ENCODE measurements at regions not wholly inside any gene's neighbourhood (a gene's known extent, or its start where the extent isn't known, plus 50 kb on each side); places are given as distances from the start of the nearest gene placed in this dataset.

GRCh38 chr17:6290488-6291196, 144.3 kb downstream of the AIPL1 start:
- Histone ChIP-seq H3K4me1 (ENCODE audit: control insufficient read depth, insufficient read depth, low read length) (no peaks in the 10 kb centered on the region), H3K9ac (ENCODE audit: low read depth, low read length) (no peak overlapping the region), H3K27me3 (ENCODE audit: control insufficient read depth, insufficient read depth, low read length) (peaks cover 7% of the 10 kb centered on the region), H3K36me3 (ENCODE audit: insufficient read depth, low read length) (no peaks in the 10 kb centered on the region), H3K4me3 (ENCODE audit: low read length) (no peak overlapping the region), H3K4me2 (ENCODE audit: low read length) (no peak overlapping the region), H3K9me3 (replicated peaks; ENCODE audit: low read length) (no peaks in the 10 kb centered on the region)

GRCh38 chr17:6286233-6286632, 148.7 kb downstream of the AIPL1 start:
- Histone ChIP-seq H3K9ac (ENCODE audit: low read depth, low read length) (no peak overlapping the region), H3K4me3 (ENCODE audit: low read length) (no peak overlapping the region), H3K27me3 (ENCODE audit: control insufficient read depth, insufficient read depth, low read length) (peaks cover 9% of the 10 kb centered on the region), H3K36me3 (ENCODE audit: insufficient read depth, low read length) (no peaks in the 10 kb centered on the region), H3K9me3 (replicated peaks; ENCODE audit: low read length) (no peaks in the 10 kb centered on the region), H3K4me2 (ENCODE audit: low read length) (no peak overlapping the region), H3K4me1 (ENCODE audit: control insufficient read depth, insufficient read depth, low read length) (no peaks in the 10 kb centered on the region)

DNA sequence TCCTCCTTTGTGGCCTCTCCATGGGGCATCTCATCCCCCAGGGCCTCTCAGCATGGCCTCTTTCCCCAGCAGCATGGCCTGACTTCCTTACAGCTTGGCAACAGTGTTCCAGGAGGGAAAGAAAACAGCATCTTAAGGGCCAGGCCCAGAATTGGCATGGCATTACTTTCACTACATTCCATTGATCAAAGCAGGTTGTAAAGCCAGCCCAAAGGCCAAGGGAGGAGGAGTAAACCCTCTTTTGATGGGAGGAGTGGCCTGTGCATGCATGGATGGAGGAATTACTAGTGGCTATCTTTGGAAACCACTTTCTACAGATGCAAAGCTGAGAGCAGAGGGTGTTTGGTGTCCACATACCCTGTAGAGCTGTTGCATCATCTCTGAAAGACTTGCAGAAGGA, 149.4 kb downstream of the AIPL1 start:
- Histone ChIP-seq H3K9ac (ENCODE audit: low read depth, low read length) (no peak overlapping the region), H3K27me3 (ENCODE audit: control insufficient read depth, insufficient read depth, low read length) (peaks cover 9% of the 10 kb centered on the region), H3K4me3 (ENCODE audit: low read length) (no peak overlapping the region), H3K4me2 (ENCODE audit: low read length) (no peak overlapping the region), H3K9me3 (replicated peaks; ENCODE audit: low read length) (no peaks in the 10 kb centered on the region), H3K4me1 (ENCODE audit: control insufficient read depth, insufficient read depth, low read length) (no peaks in the 10 kb centered on the region), H3K36me3 (ENCODE audit: insufficient read depth, low read length) (no peaks in the 10 kb centered on the region)

DNA sequence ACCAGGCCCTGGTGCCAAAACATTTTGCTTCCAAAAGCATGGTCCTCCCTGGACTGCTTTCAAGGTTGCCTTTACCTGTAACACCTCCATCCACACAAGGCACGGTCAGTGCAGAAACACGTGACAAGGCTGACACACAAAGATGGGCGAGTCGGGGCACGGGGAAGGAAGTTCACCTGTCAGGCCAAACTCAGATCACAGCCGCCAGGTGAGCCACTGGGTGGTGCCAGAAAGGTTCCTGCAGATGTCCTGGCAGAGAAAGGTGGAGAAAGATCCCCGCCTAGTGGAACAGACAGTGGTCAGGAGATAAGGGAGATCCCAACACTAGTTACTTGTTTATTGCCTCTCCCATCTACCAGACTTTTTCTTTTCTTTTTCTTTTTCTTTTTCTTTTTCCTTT, 155.3 kb downstream of the AIPL1 start:
- Histone ChIP-seq H3K9ac (ENCODE audit: low read depth, low read length) (no peak overlapping the region), H3K9me3 (replicated peaks; ENCODE audit: low read length) (no peaks in the 10 kb centered on the region), H3K4me1 (ENCODE audit: control insufficient read depth, insufficient read depth, low read length) (no peaks in the 10 kb centered on the region), H3K27me3 (ENCODE audit: control insufficient read depth, insufficient read depth, low read length) (peaks cover 9% of the 10 kb centered on the region), H3K4me3 (ENCODE audit: low read length) (no peak overlapping the region), H3K4me2 (ENCODE audit: low read length) (no peak overlapping the region), H3K36me3 (ENCODE audit: insufficient read depth, low read length) (no peaks in the 10 kb centered on the region)

GRCh38 chr17:6278376-6278775, 156.5 kb downstream of the AIPL1 start:
- Histone ChIP-seq H3K4me3 (ENCODE audit: low read length) (no peak overlapping the region), H3K36me3 (ENCODE audit: insufficient read depth, low read length) (no peaks in the 10 kb centered on the region), H3K4me2 (ENCODE audit: low read length) (no peak overlapping the region), H3K9me3 (replicated peaks; ENCODE audit: low read length) (no peaks in the 10 kb centered on the region), H3K27me3 (ENCODE audit: control insufficient read depth, insufficient read depth, low read length) (peaks cover 7% of the 10 kb centered on the region), H3K4me1 (ENCODE audit: control insufficient read depth, insufficient read depth, low read length) (no peaks in the 10 kb centered on the region), H3K9ac (ENCODE audit: low read depth, low read length) (no peak overlapping the region)

GRCh38 chr17:6276711-6277110, 158.2 kb downstream of the AIPL1 start:
- Histone ChIP-seq H3K27me3 (ENCODE audit: control insufficient read depth, insufficient read depth, low read length) (peaks cover 7% of the 10 kb centered on the region), H3K9me3 (replicated peaks; ENCODE audit: low read length) (no peaks in the 10 kb centered on the region)

DNA sequence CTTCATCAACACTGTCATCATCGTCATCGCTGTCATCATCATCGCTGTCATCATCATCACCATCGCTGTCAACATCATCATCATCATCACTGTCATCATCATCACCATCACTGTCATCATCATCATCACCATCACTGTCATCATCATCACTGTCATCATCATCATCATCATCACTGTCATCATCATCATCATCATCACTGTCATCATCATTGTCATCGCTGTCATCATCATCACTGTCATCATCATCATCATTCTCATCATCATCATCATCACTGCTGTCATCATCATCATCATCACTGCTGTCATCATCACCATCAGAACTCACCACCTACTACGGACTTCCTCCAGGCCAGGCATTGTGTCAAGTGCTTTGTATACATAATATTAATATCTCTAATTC, 160.6 kb downstream of the AIPL1 start:
- Histone ChIP-seq H3K4me3 (ENCODE audit: low read length) (no peak overlapping the region), H3K9me3 (replicated peaks; ENCODE audit: low read length) (no peaks in the 10 kb centered on the region), H3K36me3 (ENCODE audit: insufficient read depth, low read length) (no peaks in the 10 kb centered on the region), H3K27me3 (ENCODE audit: control insufficient read depth, insufficient read depth, low read length) (peaks cover 7% of the 10 kb centered on the region), H3K4me2 (ENCODE audit: low read length) (no peak overlapping the region), H3K4me1 (ENCODE audit: control insufficient read depth, insufficient read depth, low read length) (no peaks in the 10 kb centered on the region), H3K9ac (ENCODE audit: low read depth, low read length) (no peak overlapping the region)

More at GRCh38 chr17:6276711-6277110, 158.2 kb downstream of the AIPL1 start:
- H3K4me3 ChIP-seq (ENCODE audit: low read length) = no peak overlapping the region
- H3K36me3 ChIP-seq (ENCODE audit: insufficient read depth, low read length) = no peaks in the 10 kb centered on the region
- H3K4me1 ChIP-seq (ENCODE audit: control insufficient read depth, insufficient read depth, low read length) = no peaks in the 10 kb centered on the region
- H3K4me2 ChIP-seq (ENCODE audit: low read length) = no peak overlapping the region
- no peak overlapping the region for H3K9ac ChIP-seq (ENCODE audit: low read depth, low read length)

DNA sequence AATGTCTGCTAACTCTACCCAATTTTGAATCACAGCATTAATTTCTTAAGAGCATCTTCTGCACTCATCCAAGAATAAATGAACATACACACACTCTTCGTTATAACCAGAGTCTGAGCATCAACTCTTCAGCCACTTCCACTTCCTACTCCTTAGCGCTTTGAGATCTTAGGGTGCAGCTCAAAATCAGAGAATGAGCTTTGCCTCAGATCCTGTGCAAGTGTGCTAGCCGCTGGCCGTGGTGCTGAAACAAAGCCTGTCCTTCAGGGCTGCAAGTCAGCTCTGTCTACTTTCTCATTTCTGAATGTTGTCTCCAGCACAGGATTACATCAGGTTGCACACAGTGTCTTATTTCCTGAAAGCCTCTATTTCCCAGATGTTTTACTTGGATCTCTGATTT, 165.4 kb downstream of the AIPL1 start:
- H3K9ac ChIP-seq (ENCODE audit: low read depth, low read length) = no peak overlapping the region
- no peak overlapping the region for H3K4me3 ChIP-seq (ENCODE audit: low read length)
- no peaks in the 10 kb centered on the region for H3K27me3 ChIP-seq (ENCODE audit: control insufficient read depth, insufficient read depth, low read length)
- no peak overlapping the region for H3K4me2 ChIP-seq (ENCODE audit: low read length)
- no peaks in the 10 kb centered on the region for H3K9me3 ChIP-seq (replicated peaks; ENCODE audit: low read length)
- H3K36me3 ChIP-seq (ENCODE audit: insufficient read depth, low read length) = no peaks in the 10 kb centered on the region
- no peaks in the 10 kb centered on the region for H3K4me1 ChIP-seq (ENCODE audit: control insufficient read depth, insufficient read depth, low read length)

DNA sequence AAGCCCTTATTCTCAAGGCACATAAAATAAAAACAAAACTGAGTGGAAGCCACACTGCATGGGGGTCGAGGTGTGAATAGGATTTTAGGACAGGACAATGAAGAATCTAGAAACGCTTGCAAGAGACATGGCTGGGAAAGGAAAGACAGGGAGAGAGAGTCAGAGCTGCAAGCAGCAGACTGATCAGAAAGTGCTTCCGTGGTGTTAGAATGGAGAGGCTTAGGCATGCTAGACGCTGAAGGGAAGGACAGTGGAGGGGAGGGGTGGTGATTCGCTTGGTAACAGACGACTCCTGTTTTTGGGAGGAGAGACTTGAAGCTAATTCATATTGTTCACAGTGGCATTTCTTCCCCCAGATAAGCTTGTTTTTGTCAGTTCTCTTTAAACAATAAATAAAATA, 173.5 kb downstream of the AIPL1 start:
- Histone ChIP-seq H3K4me1 (ENCODE audit: control insufficient read depth, insufficient read depth, low read length) (no peaks in the 10 kb centered on the region), H3K4me3 (ENCODE audit: low read length) (no peak overlapping the region), H3K4me2 (ENCODE audit: low read length) (no peak overlapping the region), H3K36me3 (ENCODE audit: insufficient read depth, low read length) (no peaks in the 10 kb centered on the region), H3K9ac (ENCODE audit: low read depth, low read length) (no peak overlapping the region), H3K27me3 (ENCODE audit: control insufficient read depth, insufficient read depth, low read length) (peaks cover 20% of the 10 kb centered on the region), H3K9me3 (replicated peaks; ENCODE audit: low read length) (no peaks in the 10 kb centered on the region)

DNA sequence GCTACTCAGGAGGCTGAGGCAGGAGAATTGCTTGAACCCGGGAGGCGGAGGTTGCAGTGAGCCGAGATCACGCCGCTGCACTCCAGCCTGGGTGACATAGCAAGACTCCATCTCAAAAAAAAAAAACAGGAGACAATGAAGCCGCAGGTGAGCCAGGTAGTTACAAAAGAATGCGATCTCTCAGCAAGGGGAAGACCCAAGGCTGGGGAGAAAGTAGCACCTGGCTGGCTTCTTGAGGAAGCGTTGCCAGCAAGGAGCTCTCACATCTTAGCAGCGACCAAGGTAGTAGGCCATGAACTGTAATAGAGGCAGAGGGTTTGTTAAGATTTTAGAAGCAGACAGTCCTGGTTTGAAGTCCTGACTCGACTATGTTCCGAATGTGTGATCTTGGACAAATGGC, 175.0 kb downstream of the AIPL1 start:
- Histone ChIP-seq H3K4me1 (ENCODE audit: control insufficient read depth, insufficient read depth, low read length) (no peaks in the 10 kb centered on the region), H3K9ac (ENCODE audit: low read depth, low read length) (no peak overlapping the region), H3K4me2 (ENCODE audit: low read length) (no peak overlapping the region), H3K36me3 (ENCODE audit: insufficient read depth, low read length) (no peaks in the 10 kb centered on the region), H3K9me3 (replicated peaks; ENCODE audit: low read length) (no peaks in the 10 kb centered on the region), H3K27me3 (ENCODE audit: control insufficient read depth, insufficient read depth, low read length) (peaks cover 20% of the 10 kb centered on the region), H3K4me3 (ENCODE audit: low read length) (no peak overlapping the region)

DNA sequence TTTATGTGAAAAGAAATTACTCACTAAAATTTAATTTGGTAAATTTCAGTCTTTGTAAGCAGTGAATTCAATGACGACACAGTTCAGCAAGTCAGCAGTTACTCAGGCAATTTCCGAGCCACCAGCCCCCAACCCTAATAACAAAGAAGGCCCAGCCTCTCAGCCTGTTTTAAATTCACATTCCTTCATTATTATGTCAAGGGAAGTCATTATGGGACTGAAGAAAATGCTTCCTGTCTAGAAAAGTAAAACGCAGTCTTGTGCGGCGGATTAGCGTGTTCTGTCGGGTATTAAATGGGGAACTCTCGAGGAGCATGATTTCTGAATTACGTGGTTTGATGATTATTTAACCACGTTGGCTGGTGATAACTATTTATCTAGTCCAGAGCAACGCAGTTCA, 177.6 kb downstream of the AIPL1 start:
- Histone ChIP-seq H3K9ac (ENCODE audit: low read depth, low read length) (no peak overlapping the region), H3K9me3 (replicated peaks; ENCODE audit: low read length) (no peaks in the 10 kb centered on the region), H3K4me1 (ENCODE audit: control insufficient read depth, insufficient read depth, low read length) (no peaks in the 10 kb centered on the region), H3K4me2 (ENCODE audit: low read length) (no peak overlapping the region), H3K36me3 (ENCODE audit: insufficient read depth, low read length) (no peaks in the 10 kb centered on the region), H3K4me3 (ENCODE audit: low read length) (no peak overlapping the region), H3K27me3 (ENCODE audit: control insufficient read depth, insufficient read depth, low read length) (peaks cover 20% of the 10 kb centered on the region)

- peaks cover 14% of the 10 kb centered on the region for H3K27me3 ChIP-seq (ENCODE audit: control insufficient read depth, insufficient read depth, low read length)
- H3K4me2 ChIP-seq (ENCODE audit: low read length) = no peak overlapping the region
- no peak overlapping the region for H3K9ac ChIP-seq (ENCODE audit: low read depth, low read length)
- no peaks in the 10 kb centered on the region for H3K4me1 ChIP-seq (ENCODE audit: control insufficient read depth, insufficient read depth, low read length)
- H3K9me3 ChIP-seq (replicated peaks; ENCODE audit: low read length) = no peaks in the 10 kb centered on the region
- H3K4me3 ChIP-seq (ENCODE audit: low read length) = no peak overlapping the region
- no peaks in the 10 kb centered on the region for H3K36me3 ChIP-seq (ENCODE audit: insufficient read depth, low read length)
These were observed 179.6 kb downstream of the AIPL1 start for GRCh38 chr17:6255322-6255721.

Measured in skeletal muscle satellite cell (primary cell).